Activated T-helper 1 cell treated with anti-CD3 and anti-CD28 coated beads, Interleukin-12 subunit alpha, Interleukin-12 subunit beta, Interleukin-2, Interleukin-4 antibody, amounts not matched to agents 30 ng/mL and 10 ng/mL and 1 ng/mL, durations not matched to agents 14 hours and 24 hours and 36 hours (primary cell): ENCODE measurements at regions not wholly inside any gene's neighbourhood (a gene's known extent, or its start where the extent isn't known, plus 50 kb on each side); places are given as distances from the start of the nearest gene placed in this dataset.

Source experiments
- DNase-seq: peaks from one replicate; pipeline ENCODE4 v3.0.0; 2021; ENCODE audit warnings: low spot score
- H3K27ac Mint-ChIP-seq: one replicate; pipeline ENCODE4 v1.8.0; 2021; ENCODE audit warnings: mild to moderate bottlenecking, mixed read lengths
- H3K27me3 Mint-ChIP-seq: one replicate; pipeline ENCODE4 v1.8.0; 2022; ENCODE audit warnings: mild to moderate bottlenecking, moderate library complexity, mixed read lengths; ENCODE audit not compliant: insufficient read depth
- H3K36me3 Mint-ChIP-seq: one replicate; pipeline ENCODE4 v1.8.0; 2021; ENCODE audit warnings: low read depth, mixed read lengths
- H3K4me1 Mint-ChIP-seq: one replicate; pipeline ENCODE4 v1.8.0; 2021; ENCODE audit warnings: low read depth, mixed read lengths
- H3K4me3 Mint-ChIP-seq: one replicate; pipeline ENCODE4 v1.8.0; 2021; ENCODE audit warnings: mild to moderate bottlenecking, moderate library complexity, mixed read lengths
- H3K9me3 Mint-ChIP-seq: one replicate; pipeline ENCODE4 v1.8.0; 2021; ENCODE audit warnings: mixed read lengths
- intact Hi-C: fragments of 100-400 bp; cut with micrococcal nuclease; formaldehyde crosslinking; loops from one replicate; pipeline ENCODE4 v1.15.1; 2024

- no peaks in the 10 kb centered on the region for H3K4me1 Mint-ChIP-seq
- no peak overlapping the region for H3K4me3 Mint-ChIP-seq
- H3K36me3 Mint-ChIP-seq, result no peaks in the 10 kb centered on the region
- no peak for DNase-seq
- no peak overlapping the region for H3K27ac Mint-ChIP-seq
- H3K9me3 Mint-ChIP-seq, result no peaks in the 10 kb centered on the region
- intact Hi-C loops, result no loop called here
- peaks cover 2% of the 10 kb centered on the region for H3K27me3 Mint-ChIP-seq
Measured at GRCh38 chr3:70597312-70597711, 284.9 kb upstream of the MDFIC2 start.

GRCh38 chr3:70583682-70584081 lies 271.2 kb upstream of the MDFIC2 start:
- no peak overlapping the region for H3K4me3 Mint-ChIP-seq
- H3K9me3 Mint-ChIP-seq, result no peaks in the 10 kb centered on the region
- H3K4me1 Mint-ChIP-seq, result no peaks in the 10 kb centered on the region
- peaks cover 8% of the 10 kb centered on the region for H3K27me3 Mint-ChIP-seq
- no peak overlapping the region for H3K27ac Mint-ChIP-seq
- intact Hi-C loops, result no loop called here
- no peak for DNase-seq
- no peaks in the 10 kb centered on the region for H3K36me3 Mint-ChIP-seq

- Mint-ChIP-seq H3K9me3 (no peaks in the 10 kb centered on the region), H3K27me3 (peaks cover 11% of the 10 kb centered on the region), H3K4me1 (no peaks in the 10 kb centered on the region), H3K27ac (no peak overlapping the region), H3K4me3 (no peak overlapping the region), H3K36me3 (no peaks in the 10 kb centered on the region)
- DNase-seq, result no peak
- intact Hi-C loops, result no loop called here
Measured at GRCh38 chr3:70582803-70583202, 270.4 kb upstream of the MDFIC2 start.

- no peaks in the 10 kb centered on the region for H3K36me3 Mint-ChIP-seq
- no peak overlapping the region for H3K4me3 Mint-ChIP-seq
- DNase-seq, result no peak
- no peaks in the 10 kb centered on the region for H3K9me3 Mint-ChIP-seq
- intact Hi-C loops, result no loop called here
- H3K27me3 Mint-ChIP-seq, result peaks cover 11% of the 10 kb centered on the region
- no peak overlapping the region for H3K27ac Mint-ChIP-seq
- no peaks in the 10 kb centered on the region for H3K4me1 Mint-ChIP-seq
Measured at GRCh38 chr3:70580021-70580420, 267.6 kb upstream of the MDFIC2 start.

GRCh38 chr3:70571696-70572095 lies 259.3 kb upstream of the MDFIC2 start:
- Mint-ChIP-seq H3K27me3 (peaks cover 5% of the 10 kb centered on the region), H3K4me3 (no peak overlapping the region), H3K9me3 (no peaks in the 10 kb centered on the region), H3K36me3 (no peaks in the 10 kb centered on the region), H3K27ac (no peak overlapping the region), H3K4me1 (no peaks in the 10 kb centered on the region)
- intact Hi-C loops, result no loop called here
- DNase-seq, result no peak

GRCh38 chr3:70570584-70570983 lies 258.1 kb upstream of the MDFIC2 start:
- H3K36me3 Mint-ChIP-seq, result no peaks in the 10 kb centered on the region
- H3K9me3 Mint-ChIP-seq, result no peaks in the 10 kb centered on the region
- no peak for DNase-seq
- no peak overlapping the region for H3K27ac Mint-ChIP-seq
- intact Hi-C loops, result no loop called here
- no peaks in the 10 kb centered on the region for H3K4me1 Mint-ChIP-seq
- no peak overlapping the region for H3K4me3 Mint-ChIP-seq
- H3K27me3 Mint-ChIP-seq, result peaks cover 5% of the 10 kb centered on the region

GRCh38 chr3:70568626-70569025 lies 256.2 kb upstream of the MDFIC2 start:
- intact Hi-C loops, result no loop called here
- no peaks in the 10 kb centered on the region for H3K27me3 Mint-ChIP-seq
- DNase-seq, result no peak
- no peaks in the 10 kb centered on the region for H3K9me3 Mint-ChIP-seq
- H3K4me3 Mint-ChIP-seq, result no peak overlapping the region
- no peak overlapping the region for H3K27ac Mint-ChIP-seq
- no peaks in the 10 kb centered on the region for H3K36me3 Mint-ChIP-seq
- H3K4me1 Mint-ChIP-seq, result no peaks in the 10 kb centered on the region

GRCh38 chr3:70565861-70566260 lies 253.4 kb upstream of the MDFIC2 start:
- H3K9me3 Mint-ChIP-seq, result no peaks in the 10 kb centered on the region
- intact Hi-C loops, result no loop called here
- H3K4me1 Mint-ChIP-seq, result no peaks in the 10 kb centered on the region
- no peak overlapping the region for H3K27ac Mint-ChIP-seq
- no peak for DNase-seq
- H3K36me3 Mint-ChIP-seq, result no peaks in the 10 kb centered on the region
- H3K4me3 Mint-ChIP-seq, result no peak overlapping the region
- peaks cover 2% of the 10 kb centered on the region for H3K27me3 Mint-ChIP-seq

GRCh38 chr3:70564552-70564951 lies 252.1 kb upstream of the MDFIC2 start:
- Mint-ChIP-seq H3K27ac (no peak overlapping the region), H3K4me1 (no peaks in the 10 kb centered on the region), H3K4me3 (no peak overlapping the region), H3K9me3 (no peaks in the 10 kb centered on the region), H3K27me3 (peaks cover 2% of the 10 kb centered on the region), H3K36me3 (no peaks in the 10 kb centered on the region)
- intact Hi-C loops, result no loop called here
- DNase-seq, result no peak

- H3K36me3 Mint-ChIP-seq, result no peaks in the 10 kb centered on the region
- no peaks in the 10 kb centered on the region for H3K4me1 Mint-ChIP-seq
- no peak overlapping the region for H3K4me3 Mint-ChIP-seq
- intact Hi-C loops, result no loop called here
- DNase-seq, result no peak
- no peak overlapping the region for H3K27ac Mint-ChIP-seq
- no peaks in the 10 kb centered on the region for H3K9me3 Mint-ChIP-seq
- H3K27me3 Mint-ChIP-seq, result peaks cover 2% of the 10 kb centered on the region
Measured at GRCh38 chr3:70561796-70562195, 249.4 kb upstream of the MDFIC2 start.

- DNase-seq, result no peak
- H3K9me3 Mint-ChIP-seq, result no peaks in the 10 kb centered on the region
- intact Hi-C loops, result loop anchor here (10.0 kb wide), 3 partner anchors 446 to 956 kb away; no protein-coding TSS in a partner anchor
- H3K36me3 Mint-ChIP-seq, result no peaks in the 10 kb centered on the region
- H3K4me1 Mint-ChIP-seq, result no peaks in the 10 kb centered on the region
- H3K27ac Mint-ChIP-seq, result no peak overlapping the region
- peaks cover 4% of the 10 kb centered on the region for H3K27me3 Mint-ChIP-seq
- no peak overlapping the region for H3K4me3 Mint-ChIP-seq
Measured at GRCh38 chr3:70558956-70559355, 246.5 kb upstream of the MDFIC2 start.

GRCh38 chr3:70557976-70558375 lies 245.5 kb upstream of the MDFIC2 start:
- no peaks in the 10 kb centered on the region for H3K4me1 Mint-ChIP-seq
- H3K27ac Mint-ChIP-seq, result no peak overlapping the region
- H3K4me3 Mint-ChIP-seq, result no peak overlapping the region
- no peaks in the 10 kb centered on the region for H3K36me3 Mint-ChIP-seq
- intact Hi-C loops, result loop anchor here (10.0 kb wide), 3 partner anchors 447 to 957 kb away; no protein-coding TSS in a partner anchor
- H3K9me3 Mint-ChIP-seq, result no peaks in the 10 kb centered on the region
- peaks cover 4% of the 10 kb centered on the region for H3K27me3 Mint-ChIP-seq
- no peak for DNase-seq

- intact Hi-C loops, result loop anchor here (10.0 kb wide), 3 partner anchors 449 to 959 kb away; no protein-coding TSS in a partner anchor
- no peaks in the 10 kb centered on the region for H3K9me3 Mint-ChIP-seq
- no peak overlapping the region for H3K4me3 Mint-ChIP-seq
- no peak for DNase-seq
- no peaks in the 10 kb centered on the region for H3K4me1 Mint-ChIP-seq
- H3K27me3 Mint-ChIP-seq, result peaks cover 1% of the 10 kb centered on the region
- H3K36me3 Mint-ChIP-seq, result no peaks in the 10 kb centered on the region
- no peak overlapping the region for H3K27ac Mint-ChIP-seq
Measured at GRCh38 chr3:70556056-70556455, 243.6 kb upstream of the MDFIC2 start.

GRCh38 chr3:70554170-70554569 lies 241.7 kb upstream of the MDFIC2 start:
- intact Hi-C loops, result loop anchor here (5.0 to 10.0 kb wide), 5 partner anchors 451 to 961 kb away; no protein-coding TSS in a partner anchor
- Mint-ChIP-seq H3K4me3 (no peak overlapping the region), H3K4me1 (no peaks in the 10 kb centered on the region), H3K27ac (no peak overlapping the region), H3K9me3 (no peaks in the 10 kb centered on the region), H3K27me3 (peaks cover 10% of the 10 kb centered on the region), H3K36me3 (no peaks in the 10 kb centered on the region)
- DNase-seq, result no peak
